ENCODE measurements at regions not wholly inside any gene's neighbourhood (a gene's known extent, or its start where the extent isn't known, plus 50 kb on each side); places are given as distances from the start of the nearest gene placed in this dataset.

- CTCF ChIA-PET, result no interaction called here
- Histone ChIP-seq H3K4me3 (ENCODE audit: low read length) (no peak overlapping the region), H3K36me3 (ENCODE audit: insufficient read depth, low read length) (no peaks in the 10 kb centered on the region), H3K27me3 (ENCODE audit: insufficient read depth, low read length, poor library complexity, severe bottlenecking) (no peaks in the 10 kb centered on the region), H3K4me1 (ENCODE audit: insufficient read depth, low read length) (no peaks in the 10 kb centered on the region), H3K27ac (ENCODE audit: low read depth, low read length) (no peak overlapping the region), H3K9me3 (ENCODE audit: low read length) (no peaks in the 10 kb centered on the region)
- Mint-ChIP-seq H3K9me3 (no peaks in the 10 kb centered on the region), H3K36me3 (no peaks in the 10 kb centered on the region), H3K4me1 (peaks cover 0 to 2% (median 0%) of the 10 kb centered on the region in 3 donors), H3K4me3 (no peak overlapping the region), H3K27me3 (peaks cover 8 to 24% of the 10 kb centered on the region in 2 donors), H3K27ac (no peak overlapping the region)
- POLR2A ChIA-PET, result no interaction called here
- no peak for DNase-seq
These were observed 61.1 kb upstream of the RNF144B start for GRCh38 chr6:18326001-18326400.

- Histone ChIP-seq H3K27me3 (ENCODE audit: insufficient read depth, low read length, poor library complexity, severe bottlenecking) (no peaks in the 10 kb centered on the region), H3K27ac (ENCODE audit: low read depth, low read length) (no peak overlapping the region), H3K4me3 (ENCODE audit: low read length) (no peak overlapping the region), H3K36me3 (ENCODE audit: insufficient read depth, low read length) (no peaks in the 10 kb centered on the region), H3K9me3 (ENCODE audit: low read length) (no peaks in the 10 kb centered on the region), H3K4me1 (ENCODE audit: insufficient read depth, low read length) (no peaks in the 10 kb centered on the region)
- Mint-ChIP-seq H3K36me3 (no peaks in the 10 kb centered on the region), H3K9me3 (no peaks in the 10 kb centered on the region), H3K27me3 (peaks cover 7 to 16% of the 10 kb centered on the region in 2 donors), H3K4me3 (no peak overlapping the region), H3K27ac (no peak overlapping the region), H3K4me1 (peaks cover 0 to 2% (median 0%) of the 10 kb centered on the region in 3 donors)
- ChIA-PET CTCF (interaction anchor here (0.8 to 2.1 kb wide), 2 partner anchors 11 to 22 kb away, joined by 3 to 9 read pairs; no protein-coding TSS in a partner anchor), POLR2A (no interaction called here)
- no peak for DNase-seq
These were observed 60.3 kb upstream of the DEK start for GRCh38 chr6:18324706-18325042.

DNA sequence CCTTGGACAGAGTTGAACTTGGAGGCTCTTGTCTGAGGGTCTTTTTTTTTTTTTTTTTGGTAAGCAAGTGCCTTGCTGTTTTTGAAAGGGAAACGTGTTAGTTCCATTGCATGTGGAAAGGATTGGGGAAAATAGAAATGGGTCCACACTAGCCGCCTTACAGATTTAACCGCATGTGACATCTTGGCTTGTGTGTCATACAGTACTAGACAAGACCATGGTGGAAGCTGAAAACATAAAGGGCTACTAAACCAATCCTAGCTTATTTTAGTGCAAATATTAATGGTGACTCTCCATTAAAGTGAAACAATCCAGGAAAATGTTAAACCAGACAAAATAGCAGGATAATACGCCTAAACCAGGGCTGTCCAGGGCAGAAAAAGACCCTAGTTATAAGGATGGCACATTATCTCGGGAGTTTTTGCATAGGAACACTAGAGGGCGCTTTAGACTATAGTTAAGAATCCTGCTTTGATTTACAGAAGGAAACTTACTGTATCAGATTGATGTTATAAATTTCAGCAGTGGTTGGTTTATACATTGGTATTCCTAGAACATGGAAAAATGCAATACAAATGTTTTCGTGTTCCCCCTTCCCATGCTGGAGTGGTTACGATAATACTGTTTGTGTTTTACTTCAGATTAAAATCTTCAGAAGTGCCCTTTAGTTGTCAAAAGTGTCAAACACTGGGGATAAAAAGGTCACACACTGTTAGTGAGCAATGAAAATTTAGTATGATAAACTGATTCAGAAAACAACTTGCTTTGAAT, 59.8 kb upstream of the DEK start:
- peak in 2 of 5 donors; percentile 21 to 41 for DNase-seq
- H3K27me3 ChIP-seq (ENCODE audit: insufficient read depth, low read length, poor library complexity, severe bottlenecking), result no peaks in the 10 kb centered on the region
- no peak overlapping the region for H3K27ac ChIP-seq (ENCODE audit: low read depth, low read length)
- Mint-ChIP-seq H3K36me3 (no peaks in the 10 kb centered on the region), H3K9me3 (no peaks in the 10 kb centered on the region), H3K4me3 (no peak overlapping the region), H3K27ac (no peak overlapping the region), H3K27me3 (peaks cover 7 to 16% of the 10 kb centered on the region in 2 donors), H3K4me1 (peaks cover 0 to 2% (median 0%) of the 10 kb centered on the region in 3 donors)
- H3K4me1 ChIP-seq (ENCODE audit: insufficient read depth, low read length), result no peaks in the 10 kb centered on the region
- no peaks in the 10 kb centered on the region for H3K36me3 ChIP-seq (ENCODE audit: insufficient read depth, low read length)
- no peaks in the 10 kb centered on the region for H3K9me3 ChIP-seq (ENCODE audit: low read length)
- POLR2A ChIA-PET, result no interaction called here
- no peak overlapping the region for H3K4me3 ChIP-seq (ENCODE audit: low read length)
- CTCF ChIA-PET, result interaction anchor here (0.8 to 3.7 kb wide), 6 partner anchors 10 to 180 kb away, joined by 3 to 50 read pairs (median 4); no protein-coding TSS in a partner anchor

GRCh38 chr6:18317850-18318249, 53.5 kb upstream of the DEK start:
- no peaks in the 10 kb centered on the region for H3K4me1 ChIP-seq (ENCODE audit: insufficient read depth, low read length)
- no peak overlapping the region for H3K4me3 Mint-ChIP-seq
- peak overlapping the region in 1 of 8 donors; percentile 13 for H3K27ac Mint-ChIP-seq
- no peaks in the 10 kb centered on the region for H3K4me1 Mint-ChIP-seq
- peaks cover 6 to 7% of the 10 kb centered on the region in 2 donors for H3K27me3 Mint-ChIP-seq
- H3K27me3 ChIP-seq (ENCODE audit: insufficient read depth, low read length, poor library complexity, severe bottlenecking), result no peaks in the 10 kb centered on the region
- H3K9me3 ChIP-seq (ENCODE audit: low read length), result no peaks in the 10 kb centered on the region
- ChIA-PET CTCF (interaction anchor here (1.3 kb wide), 1 partner anchor 29 kb away, joined by 3 read pairs; no protein-coding TSS in a partner anchor), POLR2A (no interaction called here)
- H3K36me3 ChIP-seq (ENCODE audit: insufficient read depth, low read length), result no peaks in the 10 kb centered on the region
- H3K36me3 Mint-ChIP-seq, result no peaks in the 10 kb centered on the region
- H3K9me3 Mint-ChIP-seq, result no peaks in the 10 kb centered on the region
- DNase-seq, result no peak
- no peak overlapping the region for H3K4me3 ChIP-seq (ENCODE audit: low read length)
- no peak overlapping the region for H3K27ac ChIP-seq (ENCODE audit: low read depth, low read length)

GRCh38 chr6:18314317-18314997, 50.1 kb upstream of the DEK start:
- Mint-ChIP-seq H3K27ac (no peak overlapping the region), H3K4me1 (no peaks in the 10 kb centered on the region), H3K27me3 (peaks cover 16 to 29% of the 10 kb centered on the region in 2 donors), H3K36me3 (peaks cover 0 to 1% (median 0%) of the 10 kb centered on the region in 3 donors), H3K4me3 (no peak overlapping the region), H3K9me3 (peaks cover 0 to 2% (median 1%) of the 10 kb centered on the region in 5 donors)
- Histone ChIP-seq H3K4me3 (ENCODE audit: low read length) (no peak overlapping the region), H3K36me3 (ENCODE audit: insufficient read depth, low read length) (no peaks in the 10 kb centered on the region), H3K9me3 (ENCODE audit: low read length) (no peaks in the 10 kb centered on the region), H3K27me3 (ENCODE audit: insufficient read depth, low read length, poor library complexity, severe bottlenecking) (no peaks in the 10 kb centered on the region), H3K4me1 (ENCODE audit: insufficient read depth, low read length) (no peaks in the 10 kb centered on the region), H3K27ac (ENCODE audit: low read depth, low read length) (no peak overlapping the region)
- POLR2A ChIA-PET, result no interaction called here
- no peak for DNase-seq
- CTCF ChIA-PET, result interaction anchor here (2.2 kb wide), 1 partner anchor 9 kb away, joined by 9 read pairs; no protein-coding TSS in a partner anchor

All from CD8-positive, alpha-beta memory T cell (primary cell).